Neural progenitor cell (in vitro differentiated cells): ENCODE measurements at regions not wholly inside any gene's neighbourhood (a gene's known extent, or its start where the extent isn't known, plus 50 kb on each side); places are given as distances from the start of the nearest gene placed in this dataset.

ENCODE experiments used
- DNase-seq: peaks from one replicate; pipeline ENCODE4 v3.0.0-alpha.2; 2016; ENCODE audit warnings: low spot score
- H2AFZ ChIP-seq: fragments of 200-600 bp; sonication (generic); replicated peaks from 2 replicates; pipeline ENCODE4 v1.6.1; 2016; ENCODE audit warnings: antibody characterized with exemption
- H3F3A ChIP-seq: fragments of 200-600 bp; sonication (generic); 2 replicates; pipeline ENCODE4 v1.6.1; 2016; ENCODE audit warnings: antibody characterized with exemption, low read depth
- H3K27ac ChIP-seq: fragments of 200-600 bp; sonication (generic); 2 replicates; pipeline ENCODE4 v1.5.1; 2016; ENCODE audit warnings: mild to moderate bottlenecking
- H3K27me3 ChIP-seq: fragments of 200-600 bp; sonication (generic); 2 replicates; pipeline ENCODE4 v1.6.1; 2016; ENCODE audit warnings: mild to moderate bottlenecking, moderate library complexity
- H3K36me3 ChIP-seq: fragments of 200-600 bp; sonication (generic); 2 replicates; pipeline ENCODE4 v1.5.1; 2016
- H3K4me1 ChIP-seq: fragments of 200-600 bp; sonication (generic); 2 replicates; pipeline ENCODE4 v1.6.1; 2016; ENCODE audit warnings: mixed run types
- H3K4me2 ChIP-seq: fragments of 200-600 bp; sonication (generic); 2 replicates; pipeline ENCODE4 v1.6.1; 2016
- H3K4me3 ChIP-seq: fragments of 200-600 bp; sonication (generic); 2 replicates; pipeline ENCODE4 v1.5.1; 2016
- H3K79me2 ChIP-seq: fragments of 200-600 bp; sonication (generic); 2 replicates; pipeline ENCODE4 v1.6.1; 2016; ENCODE audit warnings: low read depth
- H3K9ac ChIP-seq: fragments of 200-600 bp; sonication (generic); 2 replicates; pipeline ENCODE4 v1.6.1; 2016
- H3K9me3 ChIP-seq: fragments of 200-600 bp; sonication (generic); 2 replicates; pipeline ENCODE4 v1.5.1; 2016; ENCODE audit warnings: low read depth
- H4K20me1 ChIP-seq: fragments of 200-600 bp; sonication (generic); 2 replicates; pipeline ENCODE4 v1.6.1; 2016; ENCODE audit warnings: low read depth
- H3K27ac Mint-ChIP-seq: 3 replicates; pipeline ENCODE4 v1.8.0; 2021; ENCODE audit warnings: mixed read lengths
- H3K27me3 Mint-ChIP-seq: 2 replicates; pipeline ENCODE4 v1.8.0; 2022; ENCODE audit warnings: low read depth, mild to moderate bottlenecking, inconsistent platforms, moderate library complexity, mixed read lengths; ENCODE audit not compliant: insufficient read depth
- H3K36me3 Mint-ChIP-seq: 3 replicates; pipeline ENCODE4 v1.8.0; 2021; ENCODE audit warnings: mixed read lengths
- H3K4me1 Mint-ChIP-seq: 3 replicates; pipeline ENCODE4 v1.8.0; 2021; ENCODE audit warnings: mixed read lengths
- H3K4me3 Mint-ChIP-seq: 3 replicates; pipeline ENCODE4 v1.8.0; 2021; ENCODE audit warnings: mild to moderate bottlenecking, moderate library complexity, mixed read lengths
- H3K9me3 Mint-ChIP-seq: 3 replicates; pipeline ENCODE4 v1.8.0; 2020; ENCODE audit warnings: mixed read lengths
- EZH2 ChIP-seq: fragments of 200-600 bp; sonication (generic); IDR thresholded peaks from 2 replicates; pipeline ENCODE4 v1.6.1; 2017; ENCODE audit warnings: antibody characterized with exemption, mild to moderate bottlenecking, moderate library complexity
- EZH2phosphoT487 ChIP-seq: fragments of 200-600 bp; sonication (generic); IDR thresholded peaks from 2 replicates; pipeline ENCODE4 v1.6.1; 2017; ENCODE audit warnings: antibody characterized with exemption
- TF ChIP-seq, protein P1 (sequence below): fragments of 200-600 bp; sonication (generic); IDR thresholded peaks from 2 replicates; pipeline ENCODE4 v1.5.1; 2017; ENCODE audit warnings: antibody characterized with exemption, mild to moderate bottlenecking

DNA sequence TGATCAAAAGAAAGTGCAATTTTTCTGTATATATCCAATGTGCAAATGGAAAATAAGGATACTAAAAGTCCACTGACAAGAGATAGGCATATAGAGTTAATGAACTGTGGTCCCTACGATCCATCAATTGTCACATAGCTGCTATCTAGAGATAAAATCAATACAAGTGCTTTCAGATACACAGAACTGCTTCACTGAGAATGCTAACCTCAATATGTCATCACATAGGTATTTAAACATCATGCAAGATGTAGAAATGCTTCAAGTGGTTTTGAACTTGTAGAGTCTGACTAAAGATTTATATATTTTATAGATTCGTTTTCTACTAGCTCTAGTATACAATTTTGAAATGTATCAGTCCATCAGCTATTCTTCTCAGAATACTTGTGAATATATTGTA, 1604.7 kb downstream of the PLA2G4A start:
- H3K9ac ChIP-seq, result no peak overlapping the region
- Mint-ChIP-seq H3K9me3 (no peaks in the 10 kb centered on the region), H3K27me3 (no peaks in the 10 kb centered on the region)

DNA sequence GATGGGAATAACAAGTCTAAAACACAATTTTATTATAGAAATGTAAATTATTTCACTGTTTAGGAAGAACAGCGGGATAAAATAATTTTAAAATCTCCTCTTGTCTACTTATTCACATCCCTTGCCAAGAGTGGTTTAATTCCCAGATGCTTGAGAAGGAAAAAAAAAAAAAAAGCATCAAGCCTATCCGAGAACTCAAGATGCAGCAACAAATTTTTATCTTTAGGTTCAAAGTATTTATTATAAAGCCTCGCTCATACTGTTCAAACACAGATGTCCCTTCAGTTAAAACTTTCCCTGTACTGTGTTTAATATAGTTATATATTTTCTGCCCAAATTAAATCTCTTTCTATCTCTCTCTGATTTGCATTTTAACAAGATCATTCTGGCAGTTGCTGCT, 1615.8 kb downstream of the PLA2G4A start:
- Mint-ChIP-seq H3K27me3 (no peaks in the 10 kb centered on the region), H3K4me1 (no peaks in the 10 kb centered on the region), H3K4me3 (no peak overlapping the region)

More for the DNA sequence above, 1604.7 kb downstream of the PLA2G4A start:
- Mint-ChIP-seq H3K27ac (no peak overlapping the region), H3K36me3 (no peaks in the 10 kb centered on the region), H3K4me1 (no peaks in the 10 kb centered on the region), H3K4me3 (no peak overlapping the region)
- Histone ChIP-seq H3K4me1 (no peaks in the 10 kb centered on the region), H3K9me3 (no peaks in the 10 kb centered on the region), H2AFZ (no peak overlapping the region), H3K36me3 (no peaks in the 10 kb centered on the region), H3F3A (no peaks in the 10 kb centered on the region), H3K79me2 (no peaks in the 10 kb centered on the region), H3K4me2 (no peak overlapping the region), H3K4me3 (no peak overlapping the region), H4K20me1 (no peaks in the 10 kb centered on the region), H3K27ac (no peak overlapping the region), H3K27me3 (no peaks in the 10 kb centered on the region)
- no peak for DNase-seq
- TF ChIP-seq, protein P1, sequence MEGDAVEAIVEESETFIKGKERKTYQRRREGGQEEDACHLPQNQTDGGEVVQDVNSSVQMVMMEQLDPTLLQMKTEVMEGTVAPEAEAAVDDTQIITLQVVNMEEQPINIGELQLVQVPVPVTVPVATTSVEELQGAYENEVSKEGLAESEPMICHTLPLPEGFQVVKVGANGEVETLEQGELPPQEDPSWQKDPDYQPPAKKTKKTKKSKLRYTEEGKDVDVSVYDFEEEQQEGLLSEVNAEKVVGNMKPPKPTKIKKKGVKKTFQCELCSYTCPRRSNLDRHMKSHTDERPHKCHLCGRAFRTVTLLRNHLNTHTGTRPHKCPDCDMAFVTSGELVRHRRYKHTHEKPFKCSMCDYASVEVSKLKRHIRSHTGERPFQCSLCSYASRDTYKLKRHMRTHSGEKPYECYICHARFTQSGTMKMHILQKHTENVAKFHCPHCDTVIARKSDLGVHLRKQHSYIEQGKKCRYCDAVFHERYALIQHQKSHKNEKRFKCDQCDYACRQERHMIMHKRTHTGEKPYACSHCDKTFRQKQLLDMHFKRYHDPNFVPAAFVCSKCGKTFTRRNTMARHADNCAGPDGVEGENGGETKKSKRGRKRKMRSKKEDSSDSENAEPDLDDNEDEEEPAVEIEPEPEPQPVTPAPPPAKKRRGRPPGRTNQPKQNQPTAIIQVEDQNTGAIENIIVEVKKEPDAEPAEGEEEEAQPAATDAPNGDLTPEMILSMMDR, result no peak
- TF ChIP-seq EZH2phosphoT487 (no peak), EZH2 (no peak)

DNA sequence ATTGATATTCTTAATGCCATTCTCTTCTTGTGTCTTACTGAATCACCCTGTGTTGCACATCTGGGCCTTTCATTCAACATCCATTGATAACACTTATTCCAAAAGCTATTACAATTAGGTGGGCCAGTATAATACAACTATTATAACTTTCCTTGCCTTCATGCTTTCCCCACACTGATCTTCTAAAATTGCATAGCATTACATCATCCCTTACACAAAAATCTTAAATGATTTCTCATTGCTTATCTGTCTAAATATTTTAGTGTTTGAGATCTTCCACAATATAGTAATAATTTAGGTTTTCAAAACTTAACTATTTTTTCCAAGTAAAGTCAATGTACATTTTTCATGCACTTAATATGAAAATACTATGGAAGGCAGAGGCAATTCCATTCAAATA, 1634.1 kb downstream of the PLA2G4A start:
- Mint-ChIP-seq H3K36me3 (no peaks in the 10 kb centered on the region), H3K4me1 (no peaks in the 10 kb centered on the region), H3K27ac (no peak overlapping the region), H3K27me3 (no peaks in the 10 kb centered on the region), H3K4me3 (no peak overlapping the region), H3K9me3 (no peaks in the 10 kb centered on the region)
- Histone ChIP-seq H3K27me3 (no peaks in the 10 kb centered on the region), H3K4me3 (no peak overlapping the region), H3K4me2 (no peak overlapping the region), H2AFZ (no peak overlapping the region), H3K9ac (no peak overlapping the region), H3F3A (no peaks in the 10 kb centered on the region), H3K36me3 (no peaks in the 10 kb centered on the region), H3K9me3 (no peaks in the 10 kb centered on the region), H3K4me1 (no peaks in the 10 kb centered on the region), H3K27ac (no peak overlapping the region), H3K79me2 (no peaks in the 10 kb centered on the region), H4K20me1 (no peaks in the 10 kb centered on the region)
- no peak for DNase-seq
- no peak for TF ChIP-seq EZH2phosphoT487
- TF ChIP-seq EZH2, result no peak
- TF ChIP-seq, protein P1, result no peak

More for the DNA sequence above, 1615.8 kb downstream of the PLA2G4A start:
- Histone ChIP-seq H3K79me2 (no peaks in the 10 kb centered on the region), H3K27ac (no peak overlapping the region), H3K27me3 (no peaks in the 10 kb centered on the region), H2AFZ (no peak overlapping the region), H4K20me1 (no peaks in the 10 kb centered on the region), H3K9me3 (no peaks in the 10 kb centered on the region), H3K4me1 (no peaks in the 10 kb centered on the region), H3K9ac (no peak overlapping the region), H3K4me2 (no peak overlapping the region), H3F3A (no peaks in the 10 kb centered on the region), H3K36me3 (no peaks in the 10 kb centered on the region), H3K4me3 (no peak overlapping the region)
- H3K9me3 Mint-ChIP-seq, result no peaks in the 10 kb centered on the region
- no peak for DNase-seq
- no peaks in the 10 kb centered on the region for H3K36me3 Mint-ChIP-seq
- no peak overlapping the region for H3K27ac Mint-ChIP-seq
- TF ChIP-seq EZH2phosphoT487 (no peak), EZH2 (no peak)
- TF ChIP-seq, protein P1, result no peak
